ENCODE measurements at regions not wholly inside any gene's neighbourhood (a gene's known extent, or its start where the extent isn't known, plus 50 kb on each side); places are given as distances from the start of the nearest gene placed in this dataset.

DNA sequence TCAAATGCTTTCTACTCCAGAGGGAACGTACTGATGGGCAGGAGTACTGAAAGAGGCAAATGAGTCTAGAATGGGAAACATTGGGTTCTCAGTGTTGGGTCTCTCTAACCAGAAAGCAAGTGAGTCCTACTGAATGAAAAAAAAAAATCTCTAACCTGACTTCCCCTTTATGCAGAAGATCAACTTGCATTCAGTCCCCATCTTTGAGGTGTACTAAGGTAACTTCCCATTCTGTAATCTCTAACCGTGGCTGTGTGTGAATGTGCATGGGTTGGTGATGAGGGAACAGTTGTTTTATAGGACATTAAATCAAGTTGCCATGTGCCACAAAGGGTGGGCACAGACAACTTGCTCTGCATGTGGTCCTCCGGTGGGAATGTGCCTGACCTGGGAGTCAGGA lies 264.6 kb upstream of the CLINT1 start:
- Histone ChIP-seq H3K9me3 (ENCODE audit: low read length) (no peaks in the 10 kb centered on the region), H4K20me1 (ENCODE audit: insufficient read depth, low read length) (no peaks in the 10 kb centered on the region), H3K4me3 (ENCODE audit: low read depth, low read length, poor library complexity, severe bottlenecking) (no peak overlapping the region), H3K27ac (ENCODE audit: low read depth, low read length, poor library complexity, severe bottlenecking) (no peak overlapping the region), H3K79me2 (ENCODE audit: insufficient read depth, low read depth, low read length) (no peaks in the 10 kb centered on the region), H3K9me2 (ENCODE audit: insufficient read depth, low read length) (no peaks in the 10 kb centered on the region), H3K4me1 (ENCODE audit: insufficient read depth, low read length, poor library complexity, severe bottlenecking) (no peaks in the 10 kb centered on the region), H2AFZ (ENCODE audit: low read length) (no peak overlapping the region), H3K36me3 (ENCODE audit: insufficient read depth, low read length) (no peaks in the 10 kb centered on the region), H3K4me2 (ENCODE audit: low read length) (no peak overlapping the region)
- intact Hi-C loops (cut with micrococcal nuclease; ENCODE audit: unreplicated experiment) = no loop called here
- ChIA-PET POLR2A (no interaction called here), CTCF (ENCODE audit: unreplicated experiment) (no interaction called here)
- BruUV-seq (replicated peaks) = no TSS peak
- TF ChIP-seq EZH2phosphoT487 (IDR thresholded peaks at IDR 0.05; ENCODE audit: borderline replicate concordance, low read depth, low read length) = no peak
- TF ChIP-seq, protein P1, sequence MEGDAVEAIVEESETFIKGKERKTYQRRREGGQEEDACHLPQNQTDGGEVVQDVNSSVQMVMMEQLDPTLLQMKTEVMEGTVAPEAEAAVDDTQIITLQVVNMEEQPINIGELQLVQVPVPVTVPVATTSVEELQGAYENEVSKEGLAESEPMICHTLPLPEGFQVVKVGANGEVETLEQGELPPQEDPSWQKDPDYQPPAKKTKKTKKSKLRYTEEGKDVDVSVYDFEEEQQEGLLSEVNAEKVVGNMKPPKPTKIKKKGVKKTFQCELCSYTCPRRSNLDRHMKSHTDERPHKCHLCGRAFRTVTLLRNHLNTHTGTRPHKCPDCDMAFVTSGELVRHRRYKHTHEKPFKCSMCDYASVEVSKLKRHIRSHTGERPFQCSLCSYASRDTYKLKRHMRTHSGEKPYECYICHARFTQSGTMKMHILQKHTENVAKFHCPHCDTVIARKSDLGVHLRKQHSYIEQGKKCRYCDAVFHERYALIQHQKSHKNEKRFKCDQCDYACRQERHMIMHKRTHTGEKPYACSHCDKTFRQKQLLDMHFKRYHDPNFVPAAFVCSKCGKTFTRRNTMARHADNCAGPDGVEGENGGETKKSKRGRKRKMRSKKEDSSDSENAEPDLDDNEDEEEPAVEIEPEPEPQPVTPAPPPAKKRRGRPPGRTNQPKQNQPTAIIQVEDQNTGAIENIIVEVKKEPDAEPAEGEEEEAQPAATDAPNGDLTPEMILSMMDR (conservative IDR thresholded peaks at IDR 0.05; ENCODE audit: low read length) = no peak
- DNase-seq (ENCODE audit: low spot score) = peak; percentile 12

DNA sequence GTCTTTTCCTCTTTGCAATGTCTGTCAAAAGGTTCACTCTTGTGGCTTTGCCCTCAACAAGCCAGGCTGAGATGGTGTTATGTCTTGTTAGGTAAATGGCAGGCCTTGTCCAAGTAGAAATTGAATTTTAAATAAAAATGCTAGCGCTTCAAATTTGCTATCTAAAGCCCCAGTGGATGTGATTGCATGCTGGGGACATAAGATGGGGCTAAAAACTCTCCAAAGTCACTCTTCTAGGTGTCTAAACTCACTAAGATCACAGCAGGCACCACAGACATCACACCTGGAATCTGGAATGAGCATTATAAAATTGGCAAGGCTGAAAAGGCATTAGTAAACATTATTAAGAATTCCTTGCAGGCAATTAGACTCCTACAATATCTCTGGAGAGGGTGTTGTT lies 262.7 kb upstream of the CLINT1 start:
- no peak overlapping the region for H3K27ac ChIP-seq (ENCODE audit: low read depth, low read length, poor library complexity, severe bottlenecking)
- no peak for TF ChIP-seq EZH2phosphoT487 (IDR thresholded peaks at IDR 0.05; ENCODE audit: borderline replicate concordance, low read depth, low read length)
- TF ChIP-seq, protein P1 (conservative IDR thresholded peaks at IDR 0.05; ENCODE audit: low read length) = peak; percentile 64
- no peaks in the 10 kb centered on the region for H3K79me2 ChIP-seq (ENCODE audit: insufficient read depth, low read depth, low read length)
- H3K9me2 ChIP-seq (ENCODE audit: insufficient read depth, low read length) = no peaks in the 10 kb centered on the region
- intact Hi-C loops (cut with micrococcal nuclease; ENCODE audit: unreplicated experiment) = no loop called here
- no peaks in the 10 kb centered on the region for H3K9me3 ChIP-seq (ENCODE audit: low read length)
- CTCF ChIA-PET (ENCODE audit: unreplicated experiment) = no interaction called here
- H2AFZ ChIP-seq (ENCODE audit: low read length) = no peak overlapping the region; the same call in 1 of the 2 replicates
- POLR2A ChIA-PET = interaction anchor here (0.6 to 1.0 kb wide), 3 partner anchors 8 to 1005 kb away, joined by 3 read pairs; no protein-coding TSS in a partner anchor
- no peak overlapping the region for H3K4me2 ChIP-seq (ENCODE audit: low read length)
- H3K4me3 ChIP-seq (ENCODE audit: low read depth, low read length, poor library complexity, severe bottlenecking) = no peak overlapping the region
- DNase-seq (ENCODE audit: low spot score) = peak; percentile 40
- BruUV-seq (replicated peaks) = no TSS peak
- H3K36me3 ChIP-seq (ENCODE audit: insufficient read depth, low read length) = no peaks in the 10 kb centered on the region
- no peaks in the 10 kb centered on the region for H4K20me1 ChIP-seq (ENCODE audit: insufficient read depth, low read length)
- H3K4me1 ChIP-seq (ENCODE audit: insufficient read depth, low read length, poor library complexity, severe bottlenecking) = no peaks in the 10 kb centered on the region

DNA sequence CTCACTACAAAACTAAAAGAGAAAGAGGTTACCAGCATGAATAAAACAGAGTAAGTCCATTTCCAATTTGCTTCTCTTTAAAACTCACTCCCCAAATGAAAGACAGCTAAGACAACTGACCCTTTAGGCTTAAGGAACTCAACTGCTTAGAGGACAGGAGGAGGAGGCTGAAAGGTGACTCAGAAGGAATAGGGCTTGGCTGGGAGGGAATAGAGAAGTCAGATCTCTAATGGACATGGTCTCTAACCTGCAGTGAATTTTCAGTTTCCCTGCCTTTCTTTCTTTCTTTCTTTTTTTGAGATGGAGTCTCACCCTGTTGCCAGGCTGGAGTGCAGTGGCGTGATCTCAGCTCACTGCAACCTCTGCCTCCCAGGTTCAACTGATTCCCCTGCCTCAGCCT lies 261.8 kb upstream of the CLINT1 start:
- Histone ChIP-seq H2AFZ (ENCODE audit: low read length) (no peak overlapping the region), H3K79me2 (ENCODE audit: insufficient read depth, low read depth, low read length) (no peaks in the 10 kb centered on the region), H3K27ac (ENCODE audit: low read depth, low read length, poor library complexity, severe bottlenecking) (no peak overlapping the region), H3K9me3 (ENCODE audit: low read length) (no peaks in the 10 kb centered on the region), H3K4me2 (ENCODE audit: low read length) (no peak overlapping the region), H3K4me3 (ENCODE audit: low read depth, low read length, poor library complexity, severe bottlenecking) (no peak overlapping the region), H3K9me2 (ENCODE audit: insufficient read depth, low read length) (no peaks in the 10 kb centered on the region), H3K36me3 (ENCODE audit: insufficient read depth, low read length) (no peaks in the 10 kb centered on the region), H3K4me1 (ENCODE audit: insufficient read depth, low read length, poor library complexity, severe bottlenecking) (no peaks in the 10 kb centered on the region), H4K20me1 (ENCODE audit: insufficient read depth, low read length) (no peaks in the 10 kb centered on the region)
- ChIA-PET POLR2A (interaction anchor here (1.0 kb wide), 1 partner anchor 9 kb away, joined by 3 read pairs; no protein-coding TSS in a partner anchor), CTCF (ENCODE audit: unreplicated experiment) (no interaction called here)
- intact Hi-C loops (cut with micrococcal nuclease; ENCODE audit: unreplicated experiment) = no loop called here
- TF ChIP-seq, protein P1 (conservative IDR thresholded peaks at IDR 0.05; ENCODE audit: low read length) = no peak
- no peak for TF ChIP-seq EZH2phosphoT487 (IDR thresholded peaks at IDR 0.05; ENCODE audit: borderline replicate concordance, low read depth, low read length)
- no TSS peak for BruUV-seq (replicated peaks)
- no peak for DNase-seq (ENCODE audit: low spot score)
